GM12878 (cell line): ENCODE measurements at regions not wholly inside any gene's neighbourhood (a gene's known extent, or its start where the extent isn't known, plus 50 kb on each side); places are given as distances from the start of the nearest gene placed in this dataset.

Experiments used
- BCL11A ChIP-seq: IDR thresholded peaks from 2 replicates; pipeline ENCODE4 v1.6.1; 2011; ENCODE audit warnings: low read depth, low read length
- CBFB ChIP-seq: IDR thresholded peaks from 2 replicates; pipeline ENCODE4 v1.6.1; 2016; ENCODE audit warnings: antibody characterized with exemption, low read depth
- E2F4 ChIP-seq: IDR thresholded peaks from 2 replicates; pipeline ENCODE4 v1.6.1; 2012; ENCODE audit warnings: low read depth, low read length, improper control_type of control experiment
- FOS ChIP-seq: IDR thresholded peaks from 3 replicates; pipeline ENCODE4 v1.6.1; 2011; ENCODE audit warnings: borderline replicate concordance; ENCODE audit not compliant: insufficient read length; ENCODE audit errors: extremely low read depth
- HDAC6 ChIP-seq: fragments of 200-600 bp; sonication (generic); IDR thresholded peaks from one replicate; pipeline ENCODE4 v1.8.0; 2017; ENCODE audit warnings: antibody characterized with exemption; ENCODE audit not compliant: unreplicated experiment
- MAX ChIP-seq: IDR thresholded peaks from 2 replicates; pipeline ENCODE4 v1.6.1; 2012; ENCODE audit warnings: low read depth, low read length, improper control_type of control experiment
- RFX5 ChIP-seq: IDR thresholded peaks from 2 replicates; pipeline ENCODE4 v1.6.1; 2011; ENCODE audit warnings: low read depth, low read length, improper control_type of control experiment
- SIN3A ChIP-seq: IDR thresholded peaks from 2 replicates; pipeline ENCODE4 v1.6.1; 2012; ENCODE audit warnings: low read depth, low read length, improper control_type of control experiment
- ZBTB40 ChIP-seq: fragments of 450-650 bp; IDR thresholded peaks from 2 replicates; pipeline ENCODE4 v1.6.1; 2016; ENCODE audit warnings: mild to moderate bottlenecking, moderate library complexity, borderline replicate concordance

GRCh38 chr9:120336021-120336752 lies 243.8 kb downstream of the CDK5RAP2 start (continued):
- TF ChIP-seq E2F4 = no peak
- no peak for TF ChIP-seq HDAC6
- no peak for TF ChIP-seq FOS
- no peak for TF ChIP-seq ZBTB40
- no peak for TF ChIP-seq CBFB
- no peak for TF ChIP-seq BCL11A
- TF ChIP-seq SIN3A = no peak
- TF ChIP-seq MAX = no peak
- no peak for TF ChIP-seq RFX5
